WTC11 (cell line): ENCODE measurements at regions not wholly inside any gene's neighbourhood (a gene's known extent, or its start where the extent isn't known, plus 50 kb on each side); places are given as distances from the start of the nearest gene placed in this dataset.

Experiments used
- ATAC-seq: fragments of 200-7000 bp; cut with Tn5 transposase; 2 replicates; pipeline ENCODE4 v1.10.0; 2021; ENCODE audit warnings: mild to moderate bottlenecking, moderate library complexity
- CTCF ChIA-PET: fragments of 300-600 bp; sonication (Branson Sonifier 250); formaldehyde crosslinking; loops from one replicate; lab custom pipeline; 2021; ENCODE audit warnings: antibody characterized with exemption; lab: Charles Lee
- POLR2A ChIA-PET: fragments of 350-600 bp; sonication (Branson Sonifier 250); formaldehyde crosslinking; loops from one replicate; lab custom pipeline; 2021; ENCODE audit warnings: antibody characterized with exemption; lab: Charles Lee
- DNase-seq: peaks from one replicate; pipeline ENCODE4 v3.0.0; 2021; ENCODE audit warnings: low spot score
- H3K27ac Mint-ChIP-seq: 2 replicates; pipeline ENCODE4 v1.8.0; 2021; ENCODE audit warnings: mixed read lengths
- H3K27me3 Mint-ChIP-seq: 2 replicates; pipeline ENCODE4 v1.8.0; 2021; ENCODE audit warnings: low read depth, mild to moderate bottlenecking, moderate library complexity, mixed read lengths
- H3K36me3 Mint-ChIP-seq: 2 replicates; pipeline ENCODE4 v1.8.0; 2021; ENCODE audit warnings: mixed read lengths
- H3K4me1 Mint-ChIP-seq: 2 replicates; pipeline ENCODE4 v1.8.0; 2022; ENCODE audit warnings: mixed read lengths
- H3K4me3 Mint-ChIP-seq: 2 replicates; pipeline ENCODE4 v1.8.0; 2021; ENCODE audit warnings: mild to moderate bottlenecking, moderate library complexity, mixed read lengths
- H3K9me3 Mint-ChIP-seq: 2 replicates; pipeline ENCODE4 v1.8.0; 2021; ENCODE audit warnings: mixed read lengths
- AFF4 ChIP-seq: sonication (generic); formaldehyde crosslinking; IDR thresholded peaks from 2 replicates; pipeline ENCODE4 v1.8.1; 2023; ENCODE audit warnings: mild to moderate bottlenecking, missing genetic modification reagents, borderline replicate concordance
- AR ChIP-seq: fragments of 250-450 bp; sonication (Bioruptor Pico); IDR thresholded peaks from 2 replicates; pipeline ENCODE4 v1.9.0; 2021; ENCODE audit warnings: mild to moderate bottlenecking
- ELF4 ChIP-seq: sonication (generic); formaldehyde crosslinking; IDR thresholded peaks from 2 replicates; pipeline ENCODE4 v1.8.1; 2022; ENCODE audit warnings: low read depth, mild to moderate bottlenecking, moderate library complexity, missing genetic modification reagents
- FOXK1 ChIP-seq: sonication (generic); formaldehyde crosslinking; IDR thresholded peaks from 2 replicates; pipeline ENCODE4 v1.8.0; 2022; ENCODE audit warnings: mild to moderate bottlenecking, moderate library complexity, missing genetic modification reagents
- FOXP1 ChIP-seq: sonication (generic); formaldehyde crosslinking; IDR thresholded peaks from 2 replicates; pipeline ENCODE4 v1.8.0; 2022; ENCODE audit warnings: missing genetic modification reagents, mild to moderate bottlenecking, moderate library complexity, borderline replicate concordance
- IRF2 ChIP-seq: sonication (generic); formaldehyde crosslinking; IDR thresholded peaks from 2 replicates; pipeline ENCODE4 v1.8.0; 2022; ENCODE audit warnings: low read depth, missing genetic modification reagents, borderline replicate concordance
- JAZF1 ChIP-seq: fragments of 250-450 bp; sonication (Bioruptor Pico); IDR thresholded peaks from 2 replicates; pipeline ENCODE4 v1.9.0; 2021; ENCODE audit warnings: moderate library complexity, mild to moderate bottlenecking, inconsistent platforms
- MLX ChIP-seq: sonication (generic); formaldehyde crosslinking; IDR thresholded peaks from 2 replicates; pipeline ENCODE4 v1.8.1; 2023; ENCODE audit warnings: mild to moderate bottlenecking, missing genetic modification reagents, moderate library complexity
- NFATC4 ChIP-seq: fragments of 250-450 bp; sonication (Bioruptor Pico); IDR thresholded peaks from 2 replicates; pipeline ENCODE4 v1.9.0; 2021; ENCODE audit warnings: mild to moderate bottlenecking
- NFYB ChIP-seq: sonication (generic); formaldehyde crosslinking; conservative IDR thresholded peaks from 2 replicates; pipeline ENCODE4 v1.8.0; 2022; ENCODE audit warnings: low read depth, missing genetic modification reagents
- NR1H2 ChIP-seq: sonication (generic); formaldehyde crosslinking; IDR thresholded peaks from 2 replicates; pipeline ENCODE4 v1.9.0; 2021; ENCODE audit warnings: mild to moderate bottlenecking, moderate library complexity, missing genetic modification reagents
- NR3C1 ChIP-seq: sonication (generic); formaldehyde crosslinking; conservative IDR thresholded peaks from 2 replicates; pipeline ENCODE4 v1.8.1; 2023; ENCODE audit warnings: low read depth, mild to moderate bottlenecking, missing genetic modification reagents
- PREB ChIP-seq: sonication (generic); formaldehyde crosslinking; IDR thresholded peaks from 2 replicates; pipeline ENCODE4 v1.8.1; 2022; ENCODE audit warnings: mild to moderate bottlenecking, missing genetic modification reagents, moderate library complexity, borderline replicate concordance
- RELA ChIP-seq: sonication (generic); formaldehyde crosslinking; IDR thresholded peaks from 2 replicates; pipeline ENCODE4 v1.8.1; 2022; ENCODE audit warnings: missing genetic modification reagents, mild to moderate bottlenecking, borderline replicate concordance
- SP1 ChIP-seq: sonication (generic); formaldehyde crosslinking; conservative IDR thresholded peaks from 2 replicates; pipeline ENCODE4 v1.8.1; 2022; ENCODE audit warnings: missing genetic modification reagents
- TCF7 ChIP-seq: sonication (generic); formaldehyde crosslinking; IDR thresholded peaks from 2 replicates; pipeline ENCODE4 v1.8.0; 2022; ENCODE audit warnings: mild to moderate bottlenecking, low read depth, missing genetic modification reagents, moderate library complexity
- TEAD4 ChIP-seq: sonication (generic); formaldehyde crosslinking; IDR thresholded peaks from 2 replicates; pipeline ENCODE4 v1.8.0; 2022; ENCODE audit warnings: mild to moderate bottlenecking, missing genetic modification reagents
- USF1 ChIP-seq: sonication (generic); formaldehyde crosslinking; IDR thresholded peaks from 2 replicates; pipeline ENCODE4 v1.8.0; 2022; ENCODE audit warnings: mild to moderate bottlenecking, missing genetic modification reagents
- ZBTB21 ChIP-seq: sonication (generic); formaldehyde crosslinking; IDR thresholded peaks from 2 replicates; pipeline ENCODE4 v1.8.1; 2023; ENCODE audit warnings: mild to moderate bottlenecking, missing genetic modification reagents, borderline replicate concordance
- ZNF138 ChIP-seq: sonication (generic); formaldehyde crosslinking; conservative IDR thresholded peaks from 2 replicates; pipeline ENCODE4 v1.8.1; 2022; ENCODE audit warnings: mild to moderate bottlenecking, moderate library complexity, missing genetic modification reagents
- ZNF219 ChIP-seq: sonication (generic); formaldehyde crosslinking; IDR thresholded peaks from 2 replicates; pipeline ENCODE4 v1.8.0; 2023; ENCODE audit warnings: missing genetic modification reagents, mild to moderate bottlenecking, borderline replicate concordance
- ZNF671 ChIP-seq: fragments of 250-450 bp; sonication (Bioruptor Pico); IDR thresholded peaks from 2 replicates; pipeline ENCODE4 v1.8.0; 2021; ENCODE audit warnings: mild to moderate bottlenecking

- TF ChIP-seq ZBTB21 (CRISPR knock-in tag) (no peak), MLX (CRISPR knock-in tag) (no peak), ZNF219 (no peak), SP1 (CRISPR knock-in tag) (no peak)
Measured at GRCh38 chr11:98565311-98565710, 455.4 kb upstream of the CNTN5 start (continued).

- Mint-ChIP-seq H3K4me1 (peaks cover 2% of the 10 kb centered on the region; the same call in 1 of the 2 replicates), H3K9me3 (no peaks in the 10 kb centered on the region), H3K27me3 (no peaks in the 10 kb centered on the region), H3K36me3 (no peaks in the 10 kb centered on the region), H3K4me3 (no peak overlapping the region), H3K27ac (no peak overlapping the region)
- POLR2A ChIA-PET = no interaction called here
- DNase-seq (no peak), ATAC-seq (no peak)
- TF ChIP-seq ZNF138 (CRISPR knock-in tag) (no peak), NFYB (CRISPR knock-in tag) (no peak), ELF4 (CRISPR knock-in tag) (no peak), JAZF1 (CRISPR knock-in tag) (no peak), ZBTB21 (CRISPR knock-in tag) (no peak), NR3C1 (CRISPR knock-in tag) (no peak), TEAD4 (CRISPR knock-in tag) (no peak), USF1 (CRISPR knock-in tag) (no peak), AR (no peak), NR1H2 (CRISPR knock-in tag) (no peak), ZNF219 (no peak), PREB (CRISPR knock-in tag) (no peak), TCF7 (CRISPR knock-in tag) (no peak), NFATC4 (CRISPR knock-in tag) (no peak), AFF4 (CRISPR knock-in tag) (no peak), RELA (CRISPR knock-in tag) (no peak), ZNF671 (CRISPR knock-in tag) (no peak), IRF2 (CRISPR knock-in tag) (no peak), FOXP1 (no peak), FOXK1 (CRISPR knock-in tag) (no peak)
- CTCF ChIA-PET = no interaction called here
Measured at GRCh38 chr11:98566978-98567377, 453.8 kb upstream of the CNTN5 start.
